GM18507 (cell line): ENCODE measurements at regions not wholly inside any gene's neighbourhood (a gene's known extent, or its start where the extent isn't known, plus 50 kb on each side); places are given as distances from the start of the nearest gene placed in this dataset.
A peak's percentile ranks its signal among the peaks of the same experiment; 100 is the strongest.
"Not testable (repeated sequence)": the region's sequence is repeated elsewhere in the genome, so short reads cannot be mapped to it uniquely, and the experiment has no call there.

ENCODE experiments used
- DNase-seq: peaks from one replicate; pipeline ENCODE4 v3.0.0; 2011; ENCODE audit warnings: low read depth; ENCODE audit not compliant: insufficient read length; ENCODE audit errors: extremely low spot score
- FAIRE-seq: peaks from 2 replicates; lab custom pipeline; 2011; peaks lifted over from hg19 to GRCh38; lab: Jason Lieb, UNC

DNA sequence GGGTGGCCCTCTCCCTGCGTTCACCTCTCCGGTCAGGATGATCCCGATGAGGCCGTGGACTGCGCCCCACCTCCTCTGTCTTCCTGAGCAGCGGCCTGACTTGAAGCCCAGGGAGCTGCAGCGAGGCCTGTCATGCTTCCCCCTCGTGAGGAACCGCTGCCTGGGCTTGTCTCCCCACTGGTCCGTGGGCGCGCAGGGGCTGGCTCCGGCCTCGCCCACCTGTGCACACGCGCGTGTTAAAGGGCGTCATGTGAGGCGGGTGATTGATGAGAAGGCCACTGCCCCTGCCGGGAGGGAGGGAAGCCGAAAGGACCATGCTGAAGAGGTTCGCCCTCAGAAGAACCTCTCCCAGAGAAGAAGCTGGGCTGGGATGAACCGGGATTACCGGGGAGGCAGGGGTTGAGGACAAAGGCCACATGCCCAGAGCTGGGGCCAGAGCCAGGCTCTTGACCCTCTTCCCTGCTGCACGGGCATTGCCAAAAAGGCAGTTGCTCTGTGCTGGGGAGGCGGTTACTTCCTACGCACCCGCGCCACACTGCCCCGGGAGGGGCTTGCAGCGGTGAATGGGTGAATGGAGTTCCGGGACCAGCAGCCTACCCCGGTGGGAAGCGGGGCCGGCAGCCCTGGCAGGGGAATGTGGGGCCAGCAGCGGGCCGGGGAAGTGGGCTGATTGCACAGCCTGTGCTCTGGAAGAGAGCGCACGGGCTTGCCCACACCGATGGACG is 85.9 kb upstream of the GSE1 start:
- DNase-seq (no peak), FAIRE-seq (no peak)

DNA sequence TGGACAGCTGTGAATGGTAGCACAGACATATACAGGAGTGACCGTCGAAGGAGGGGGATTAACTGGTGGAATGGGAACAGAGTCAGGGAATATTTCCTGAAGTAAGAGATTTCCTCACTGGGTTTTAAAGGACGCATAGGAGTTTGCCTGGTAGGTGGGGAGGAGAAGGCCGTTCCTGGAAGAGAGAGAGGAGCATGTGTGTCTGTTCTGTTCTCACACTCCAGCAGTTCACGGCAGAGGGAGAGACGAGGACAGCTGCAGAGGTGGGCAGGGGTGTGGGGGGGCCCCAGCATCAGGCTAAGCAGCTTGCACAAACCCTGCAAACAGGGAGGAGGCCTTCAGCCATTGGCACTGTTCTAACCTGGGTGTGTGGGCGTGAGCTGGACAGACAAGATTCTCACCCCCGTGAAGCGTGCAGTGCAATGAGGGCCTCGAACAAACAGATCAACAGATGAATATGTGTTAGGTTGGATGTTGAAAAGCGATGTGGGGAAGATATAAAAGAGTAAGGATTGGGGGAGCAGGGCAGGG is 85.3 kb upstream of the GSE1 start:
- DNase-seq (no peak), FAIRE-seq (no peak)

DNA sequence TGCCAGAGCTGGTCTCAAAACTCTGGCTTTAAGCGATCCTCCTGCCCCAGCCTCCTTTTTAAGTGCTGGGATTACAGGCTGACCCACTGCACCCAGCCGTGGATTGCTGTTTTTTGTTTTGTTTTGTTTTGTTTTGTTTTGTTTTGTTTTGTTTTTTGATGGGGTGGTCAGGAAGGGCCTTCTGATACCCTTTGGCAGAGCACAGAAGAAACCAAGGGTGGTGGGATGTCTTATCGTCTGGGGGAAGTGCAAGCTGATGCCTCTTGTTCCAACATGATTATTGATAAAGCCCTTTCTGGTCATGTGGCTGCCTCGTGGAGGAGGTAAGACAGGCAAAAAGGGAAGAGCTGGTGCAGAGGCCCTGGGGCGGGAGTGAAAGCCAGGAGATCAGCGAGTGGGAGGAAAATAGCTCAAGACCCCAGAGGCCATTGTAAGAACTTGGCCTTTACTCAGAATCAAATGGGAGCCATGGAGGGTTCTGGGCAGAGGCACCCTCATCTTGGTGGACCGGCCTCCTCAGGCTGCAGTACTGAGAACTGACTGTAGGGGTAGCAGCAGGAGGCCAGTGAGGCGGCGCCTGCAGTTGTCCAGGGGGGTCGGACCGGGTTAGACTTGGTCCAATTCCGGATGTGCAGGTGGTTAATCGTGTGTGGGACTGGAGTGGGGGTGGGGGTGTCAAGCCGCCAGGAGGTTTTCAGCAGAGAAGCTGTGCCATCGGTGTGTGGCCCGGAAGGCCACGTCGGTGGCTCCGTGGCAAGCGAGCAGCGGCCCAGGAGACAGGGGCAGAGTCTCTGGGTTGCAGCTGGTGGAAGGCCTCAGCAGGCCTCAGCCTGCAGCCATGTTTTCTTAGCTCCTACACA is 84.4 kb upstream of the GSE1 start:
- DNase-seq (peak; percentile 45), FAIRE-seq (no peak)

DNA sequence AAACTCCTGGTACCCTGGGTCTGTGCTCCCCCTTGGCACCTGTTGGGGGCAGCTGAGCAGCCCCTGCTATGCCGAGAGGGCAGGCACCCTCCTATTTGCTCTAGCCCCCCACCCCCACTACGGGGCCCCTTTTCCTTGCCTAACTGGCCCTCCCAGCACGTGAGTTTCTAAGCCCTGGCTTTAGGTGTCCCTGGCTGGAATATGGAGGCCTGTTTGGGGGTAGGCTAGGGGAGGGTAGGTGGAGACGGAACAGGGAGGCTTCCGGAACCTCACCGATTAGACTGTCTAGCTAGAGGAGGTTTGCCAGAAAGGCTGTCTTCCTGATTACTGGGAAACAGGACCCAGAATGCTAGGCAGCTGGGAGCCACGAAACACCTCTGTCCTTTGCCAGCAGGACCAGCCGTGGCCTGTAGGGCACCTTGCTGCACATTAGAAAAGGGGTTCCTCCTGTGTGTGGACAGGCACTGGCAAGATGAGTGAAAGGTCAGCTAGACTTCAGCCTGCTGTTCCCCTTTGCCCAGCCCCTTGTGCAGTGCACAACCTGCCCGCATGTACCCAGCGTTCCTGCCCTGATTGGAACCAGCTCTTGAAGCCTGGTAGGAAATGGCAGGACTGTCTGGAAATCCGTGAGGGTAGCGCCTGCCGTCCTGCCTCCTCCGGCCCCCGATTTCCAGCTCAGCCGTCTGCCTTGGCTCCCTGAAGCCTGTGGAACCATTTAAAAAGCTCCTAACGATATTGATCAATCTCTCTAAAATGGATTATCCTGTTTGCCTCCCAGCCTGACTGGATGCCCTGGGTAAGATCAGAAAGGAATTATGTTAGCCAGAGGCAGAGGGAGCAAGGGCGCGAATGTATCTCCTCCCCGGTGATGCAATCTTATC is 83.4 kb upstream of the GSE1 start:
- FAIRE-seq (no peak), DNase-seq (no peak)

DNA sequence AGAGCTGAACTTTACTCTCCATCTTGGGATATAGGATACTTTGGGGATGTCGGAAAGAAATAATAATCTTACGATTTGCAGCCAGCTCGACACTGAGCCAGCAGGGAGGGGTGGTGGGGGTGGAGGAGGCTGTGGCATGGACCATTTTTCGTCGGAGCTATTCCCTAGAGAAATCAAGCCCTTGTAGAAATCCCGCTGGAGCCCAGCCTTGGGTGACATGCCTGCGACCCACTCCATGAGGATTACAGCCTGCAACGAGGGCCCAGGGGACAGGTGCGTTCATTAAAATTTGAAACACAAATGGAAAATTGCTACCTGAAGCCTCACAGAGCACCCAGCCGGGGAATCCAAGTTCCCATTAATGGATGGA is 82.8 kb upstream of the GSE1 start:
- DNase-seq (no peak), FAIRE-seq (no peak)

DNA sequence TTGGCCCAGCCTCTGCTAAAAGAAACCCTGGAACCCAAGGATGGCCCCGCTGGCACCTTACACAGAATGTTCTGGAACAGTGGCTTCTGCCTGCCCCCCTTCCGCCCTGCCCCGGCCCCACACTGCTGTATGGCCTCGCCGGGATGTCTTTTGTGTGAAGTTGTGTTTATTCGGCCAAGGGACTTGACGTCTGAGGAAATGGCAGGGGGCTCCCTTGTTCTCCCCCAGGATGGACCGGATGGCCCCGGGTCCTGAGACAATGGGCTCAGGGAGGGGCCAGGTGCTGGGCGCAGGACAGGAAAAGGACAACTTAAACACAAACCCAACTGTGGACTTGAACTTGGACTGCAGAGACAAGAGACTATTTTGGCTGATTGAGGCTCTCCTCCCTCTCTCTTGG is 81.6 kb upstream of the GSE1 start:
- FAIRE-seq (no peak), DNase-seq (no peak)

DNA sequence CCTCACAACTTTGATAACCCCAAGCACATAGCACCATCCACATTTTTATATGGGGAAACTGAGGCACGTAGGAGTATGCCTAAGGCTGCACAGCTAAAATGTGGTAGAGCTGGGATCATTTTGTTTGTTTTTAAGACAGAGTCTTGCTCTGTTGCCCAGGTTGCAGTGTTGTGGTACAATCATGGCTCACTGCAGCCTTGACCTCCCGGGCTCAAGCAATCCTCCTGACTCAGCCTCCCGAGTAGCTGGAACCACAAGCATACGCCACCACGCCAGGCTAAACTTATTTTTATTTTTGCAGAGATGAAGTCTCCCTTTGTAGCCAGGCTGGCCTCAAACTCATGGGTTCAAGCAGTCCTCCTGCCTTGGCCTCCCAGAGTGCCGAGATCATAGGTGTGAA is 81.0 kb upstream of the GSE1 start:
- no peak for DNase-seq
- no peak for FAIRE-seq

DNA sequence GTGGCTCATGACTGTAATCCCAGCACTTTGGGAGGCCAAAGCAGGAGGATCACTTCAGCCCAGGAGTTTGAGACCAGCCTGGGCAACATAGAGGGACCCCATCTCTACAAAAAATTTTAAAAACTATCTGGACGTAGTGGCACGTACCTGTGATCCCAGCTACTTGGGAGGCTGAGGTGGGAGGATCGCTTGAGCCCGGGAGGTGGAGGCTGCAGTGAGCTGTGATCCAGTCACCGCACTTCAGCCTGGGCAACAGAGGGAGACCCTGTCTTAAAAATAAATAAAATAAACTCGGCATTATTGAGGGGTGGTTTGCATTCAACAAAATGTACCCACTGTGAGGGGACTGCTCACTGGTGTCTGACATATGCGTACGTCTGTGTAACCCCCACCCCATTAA is 79.5 kb upstream of the GSE1 start:
- not testable (repeated sequence) for DNase-seq, FAIRE-seq

DNA sequence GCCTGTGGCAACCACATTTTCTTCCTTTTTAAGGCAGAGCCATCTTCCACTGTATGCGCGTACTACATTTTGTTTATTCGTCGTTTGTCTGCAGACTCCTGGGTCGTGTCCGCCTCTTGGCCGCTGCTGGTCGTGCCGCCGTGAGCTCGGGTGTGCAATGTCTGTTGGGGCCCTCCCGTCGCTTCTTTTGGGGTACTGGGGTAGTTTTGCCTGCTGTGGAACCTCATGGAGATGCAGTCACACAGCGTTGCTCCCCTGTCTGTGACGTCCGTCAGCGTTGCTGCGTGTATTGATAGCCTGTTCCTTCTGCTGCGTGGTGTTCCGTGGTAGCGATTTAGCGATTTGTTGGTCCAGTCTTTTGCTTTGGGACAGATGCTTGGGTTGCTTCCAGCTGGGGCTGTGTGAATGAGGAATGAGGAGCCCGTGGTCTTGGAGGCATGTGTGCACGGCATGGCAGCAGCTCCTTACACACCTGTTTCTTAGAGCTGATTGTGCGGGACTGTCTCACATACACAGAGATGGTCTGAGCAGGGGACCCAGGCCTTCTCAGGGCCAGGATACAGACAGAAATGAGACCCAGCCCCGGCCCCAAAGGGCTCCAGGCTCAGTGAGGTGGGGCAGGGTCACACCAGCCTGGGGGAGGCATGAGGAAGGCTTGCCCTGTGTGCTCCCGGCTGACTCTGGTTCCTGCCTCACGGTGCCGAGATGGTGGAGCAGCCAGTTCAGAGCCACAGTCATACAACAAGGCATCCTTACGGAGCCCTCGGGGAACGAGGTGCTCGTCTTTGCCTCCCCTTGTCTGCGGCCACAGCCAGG is 78.4 kb upstream of the GSE1 start:
- FAIRE-seq: no peak
- no peak for DNase-seq

DNA sequence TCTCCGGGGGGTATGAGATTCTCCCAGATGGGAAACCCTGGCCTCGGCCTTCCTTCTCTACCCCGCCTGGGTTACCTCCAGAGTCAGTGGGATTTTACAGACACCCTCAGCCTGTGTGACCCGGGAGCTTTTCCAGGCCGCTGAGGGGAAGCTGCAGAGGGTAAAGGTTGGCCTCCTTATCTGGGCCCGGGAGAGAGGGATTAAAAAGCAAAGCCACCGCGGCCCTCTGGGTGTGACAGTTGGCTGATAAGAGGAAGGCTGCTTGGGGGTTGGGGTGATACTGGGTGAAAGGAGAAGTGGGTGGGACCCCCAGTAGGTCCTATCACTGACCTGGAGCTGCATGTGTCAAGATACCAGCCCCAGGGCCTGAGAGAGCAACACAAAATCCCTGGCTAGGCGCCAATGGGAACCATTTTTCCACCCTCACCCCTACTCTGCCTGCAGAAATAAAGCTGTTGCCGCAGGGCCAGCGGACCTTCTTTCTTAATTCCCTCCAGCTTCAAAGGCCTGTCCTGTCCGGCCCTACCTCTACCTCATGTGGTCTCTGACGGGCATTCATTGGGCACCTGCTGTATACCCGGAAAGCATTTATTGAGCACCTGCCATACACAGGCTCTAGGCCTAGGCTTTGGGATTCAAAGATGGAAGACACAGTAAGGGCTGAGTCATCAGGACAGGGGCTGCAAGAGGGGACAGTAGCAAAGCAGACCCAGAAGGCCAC is 77.6 kb upstream of the GSE1 start:
- DNase-seq (no peak), FAIRE-seq (no peak)

DNA sequence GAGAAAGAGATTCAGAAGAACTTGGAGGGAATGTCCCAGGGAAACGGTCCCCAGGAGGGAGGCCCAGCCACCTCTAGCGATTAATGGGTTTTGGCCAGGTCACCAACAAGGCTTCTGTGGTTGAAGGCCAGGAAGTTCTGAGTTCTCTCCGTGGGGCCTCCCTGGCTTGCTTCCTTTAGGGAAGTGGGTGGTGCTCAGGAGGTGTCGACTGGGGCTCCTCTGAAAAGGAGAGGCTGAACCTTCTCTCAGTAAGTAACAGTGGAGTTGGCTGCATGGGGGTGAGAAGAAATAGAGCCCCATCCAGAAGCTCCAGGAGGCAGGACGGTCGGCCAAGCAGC is 77.1 kb upstream of the GSE1 start:
- DNase-seq (no peak), FAIRE-seq (no peak)

DNA sequence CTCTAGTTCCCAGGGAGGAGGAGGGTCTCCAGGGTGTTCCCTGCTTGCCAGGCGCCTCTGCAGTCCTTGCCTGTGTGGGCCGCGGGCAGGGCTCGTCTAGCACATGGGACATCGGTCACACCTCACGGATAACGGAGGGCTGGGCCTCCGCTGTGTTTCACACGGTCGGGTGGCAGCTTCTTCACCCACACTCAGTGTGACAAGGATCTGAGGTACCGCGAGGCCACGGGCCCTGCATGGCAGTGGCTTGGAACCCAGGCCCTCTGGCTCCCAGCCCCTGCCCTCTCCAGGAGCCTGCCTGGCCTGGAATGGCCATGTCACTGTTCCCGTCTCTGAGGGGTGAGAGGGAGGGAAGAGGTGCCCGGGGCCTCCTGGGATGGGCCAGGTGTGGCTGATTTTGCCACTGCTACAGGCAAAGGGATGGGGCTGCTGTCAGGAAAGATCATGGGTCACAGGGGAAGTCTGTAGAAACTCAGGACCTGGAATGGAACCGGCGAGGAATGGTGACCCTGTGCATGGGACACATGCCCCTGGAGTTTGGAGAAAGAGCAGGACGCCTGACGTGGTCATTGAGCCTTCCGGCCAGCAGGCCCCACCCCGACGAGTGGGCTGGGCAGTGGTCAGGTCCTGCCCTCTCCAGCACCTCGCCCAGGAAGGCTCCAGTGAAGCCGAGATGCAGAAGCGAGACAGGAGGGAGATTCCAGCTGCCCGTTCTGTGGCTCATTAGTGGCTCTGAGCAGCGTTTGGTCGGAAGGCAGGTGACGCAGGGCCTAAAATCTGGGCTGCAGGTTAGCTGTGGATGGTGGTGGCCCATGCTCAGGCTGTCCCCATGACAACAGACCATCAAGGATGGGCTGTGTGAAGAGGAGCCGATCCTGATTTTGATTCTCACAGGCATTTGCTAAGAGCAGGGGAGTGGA is 76.5 kb upstream of the GSE1 start:
- no peak for DNase-seq
- FAIRE-seq: no peak

DNA sequence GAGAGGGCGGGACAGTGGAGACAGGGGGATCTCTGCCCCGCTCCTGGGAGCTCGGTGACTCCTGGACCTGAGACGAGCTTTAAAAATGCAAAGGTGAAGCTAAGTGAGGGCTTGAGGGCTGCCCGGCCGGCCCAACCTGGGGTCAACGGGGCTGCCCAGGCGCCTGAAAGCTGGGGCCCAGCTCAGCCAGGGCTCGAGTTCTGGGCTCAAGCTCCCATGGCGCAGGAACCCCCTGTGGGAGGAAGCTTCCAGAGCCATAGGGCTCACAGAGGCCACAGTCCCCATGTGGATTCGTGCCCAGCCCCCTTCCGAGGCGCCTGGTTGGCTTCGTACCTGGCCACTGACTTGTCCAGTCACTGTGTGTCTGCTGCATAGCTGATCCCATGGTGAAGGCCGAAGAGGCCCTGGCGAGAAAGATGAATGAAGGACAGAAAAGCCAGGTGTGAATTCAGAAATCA is 75.8 kb upstream of the GSE1 start:
- FAIRE-seq: no peak
- no peak for DNase-seq

DNA sequence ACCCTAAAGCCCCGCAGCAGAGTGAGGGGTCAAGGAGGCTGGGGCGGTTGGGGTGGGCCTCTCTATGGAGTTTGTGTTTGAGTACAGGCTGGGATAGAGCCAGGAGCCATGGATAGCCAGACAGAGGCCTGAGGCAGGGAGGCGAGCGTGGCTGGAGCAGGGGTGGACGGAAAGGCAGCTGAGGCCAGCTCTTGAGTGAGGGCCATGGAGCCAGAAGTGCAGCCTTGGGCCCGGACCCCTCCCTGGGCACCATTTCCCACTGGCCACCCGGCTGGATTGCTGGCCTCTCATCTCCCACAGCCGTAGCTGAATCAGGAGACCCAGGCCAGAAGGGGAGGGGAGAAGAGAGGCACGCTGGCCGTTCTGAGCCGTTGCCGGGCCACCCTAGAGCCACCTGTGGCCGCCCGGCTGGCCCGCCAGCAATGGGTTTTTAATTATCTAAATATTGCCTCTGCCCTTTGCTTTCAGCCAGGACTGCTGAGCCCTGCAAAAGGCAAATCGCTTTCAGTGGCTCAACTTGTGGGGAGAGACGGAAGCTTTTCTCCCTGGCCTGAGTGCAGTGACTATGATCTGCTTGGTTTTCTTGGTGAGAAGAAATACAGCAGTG is 75.2 kb upstream of the GSE1 start:
- no peak for DNase-seq
- no peak for FAIRE-seq

DNA sequence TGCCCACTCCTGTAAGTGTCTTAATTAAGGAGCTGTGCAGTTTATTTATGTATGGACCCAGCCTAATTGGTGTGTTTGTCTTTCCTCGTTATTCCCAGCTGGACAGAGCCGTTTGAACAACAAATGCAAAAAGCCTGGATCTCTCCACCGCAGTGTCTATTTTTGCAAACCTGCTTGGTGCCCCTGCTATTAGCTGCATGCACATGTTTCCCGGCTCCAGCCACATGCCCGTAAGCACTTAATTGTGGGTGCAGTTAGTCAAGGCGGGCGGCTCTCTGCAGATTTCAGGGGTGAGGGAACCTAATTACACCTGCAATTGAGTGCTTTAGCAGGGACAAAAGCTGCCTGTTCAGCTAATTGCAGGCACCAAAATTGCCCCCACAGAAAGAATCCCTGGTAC is 74.0 kb upstream of the GSE1 start:
- FAIRE-seq: no peak
- DNase-seq: no peak

DNA sequence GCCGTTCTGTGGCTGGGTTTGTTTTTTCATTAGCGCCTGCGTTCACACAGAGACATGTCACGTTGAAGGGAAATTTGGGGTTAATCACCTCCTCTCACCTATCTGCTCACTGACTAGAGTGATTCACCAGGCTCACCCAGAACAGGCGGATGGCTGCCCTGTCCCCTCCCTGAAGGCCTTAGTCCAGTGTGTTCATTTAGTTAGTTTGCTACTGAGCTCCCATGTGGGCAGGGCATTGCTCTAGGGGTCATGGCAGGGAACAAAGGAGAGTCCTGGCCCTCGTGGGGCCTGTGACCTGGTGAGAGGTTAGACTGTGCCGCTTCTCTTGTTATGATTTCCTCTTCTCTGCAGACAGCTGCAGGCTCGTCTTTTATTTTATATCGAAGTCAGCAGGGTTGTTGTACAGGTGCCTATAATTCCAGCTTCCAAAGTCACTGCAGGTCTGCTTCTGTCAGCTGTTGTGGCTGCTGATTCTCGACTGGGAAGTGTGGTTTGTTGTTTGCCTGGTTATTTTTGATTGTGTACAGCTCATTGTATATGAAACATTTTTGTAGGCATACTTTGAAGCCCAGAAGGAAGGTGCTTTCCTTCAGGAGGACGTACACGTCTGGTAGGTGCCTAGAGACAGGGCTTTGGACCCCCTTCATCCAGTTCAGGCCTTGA is 73.4 kb upstream of the GSE1 start:
- no peak for DNase-seq
- no peak for FAIRE-seq

DNA sequence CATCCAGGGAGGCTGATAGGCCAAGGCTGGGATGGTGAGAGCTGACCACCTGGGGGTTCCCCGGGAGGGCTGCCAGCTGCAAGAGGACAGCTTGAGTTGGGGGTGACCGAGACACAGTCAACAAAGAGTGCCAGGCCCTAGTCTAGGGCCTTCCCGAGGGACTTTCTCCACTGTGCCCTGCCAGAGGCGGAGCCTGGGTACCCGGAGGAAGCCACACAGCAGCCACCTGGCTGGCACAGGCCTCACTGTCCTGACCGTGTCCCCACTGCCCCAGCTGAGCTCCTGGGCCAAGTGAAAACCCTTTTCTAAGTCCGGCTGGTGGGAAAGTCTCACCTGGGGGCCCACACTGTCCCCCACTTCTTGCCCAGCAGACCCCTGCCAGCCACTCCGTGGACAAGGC is 71.9 kb upstream of the GSE1 start:
- DNase-seq (no peak), FAIRE-seq (no peak)
